Fibroblast of pulmonary artery (primary cell): ENCODE measurements at regions not wholly inside any gene's neighbourhood (a gene's known extent, or its start where the extent isn't known, plus 50 kb on each side); places are given as distances from the start of the nearest gene placed in this dataset.

ENCODE experiments used
- DNase-seq: peaks from one replicate; pipeline ENCODE4 v3.0.0-alpha.2; 2010; ENCODE audit warnings: low read depth
- H3K4me3 ChIP-seq: replicated peaks from 2 replicates; pipeline ENCODE4 v1.5.1; 2011; ENCODE audit warnings: low read depth, mild to moderate bottlenecking, control low read depth, low read length, moderate library complexity
- CTCF ChIP-seq: IDR thresholded peaks from 2 replicates; pipeline ENCODE4 v1.5.1; 2011; ENCODE audit warnings: mild to moderate bottlenecking, control low read depth, low read length, inconsistent platforms; ENCODE audit errors: missing control alignments

GRCh38 chr20:51076786-51077685 is 54.1 kb upstream of the KCNG1 start:
- DNase-seq, result no peak
- no peak for TF ChIP-seq CTCF
- no peak overlapping the region for H3K4me3 ChIP-seq

GRCh38 chr20:51074062-51074461 is 51.2 kb upstream of the KCNG1 start:
- H3K4me3 ChIP-seq, result no peak overlapping the region
- no peak for TF ChIP-seq CTCF
- no peak for DNase-seq
